ENCODE measurements at regions not wholly inside any gene's neighbourhood (a gene's known extent, or its start where the extent isn't known, plus 50 kb on each side); places are given as distances from the start of the nearest gene placed in this dataset.

DNA sequence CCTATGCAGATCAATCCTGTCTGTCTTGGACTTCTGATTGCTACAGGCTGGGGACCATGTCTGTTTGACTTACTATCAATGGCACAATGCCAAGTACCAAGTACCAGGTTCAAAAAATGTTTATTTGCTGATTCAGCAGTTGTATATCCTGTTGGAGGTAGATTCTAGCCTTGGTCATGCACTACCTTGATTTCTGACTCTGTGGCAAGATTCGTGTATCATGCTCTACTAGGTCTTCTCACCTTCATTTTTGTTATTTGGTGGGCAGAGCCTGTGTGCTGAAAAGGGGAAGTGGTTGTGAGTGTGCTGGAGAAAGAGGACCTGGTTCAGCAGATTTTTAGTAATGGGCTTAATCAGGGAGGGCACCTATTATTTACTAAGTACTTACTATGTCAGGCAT is 192.4 kb upstream of the MYLIP start:
- in situ Hi-C loops (cut with HindIII; ENCODE audit: low sequenced_read_pairs) = no loop called here

DNA sequence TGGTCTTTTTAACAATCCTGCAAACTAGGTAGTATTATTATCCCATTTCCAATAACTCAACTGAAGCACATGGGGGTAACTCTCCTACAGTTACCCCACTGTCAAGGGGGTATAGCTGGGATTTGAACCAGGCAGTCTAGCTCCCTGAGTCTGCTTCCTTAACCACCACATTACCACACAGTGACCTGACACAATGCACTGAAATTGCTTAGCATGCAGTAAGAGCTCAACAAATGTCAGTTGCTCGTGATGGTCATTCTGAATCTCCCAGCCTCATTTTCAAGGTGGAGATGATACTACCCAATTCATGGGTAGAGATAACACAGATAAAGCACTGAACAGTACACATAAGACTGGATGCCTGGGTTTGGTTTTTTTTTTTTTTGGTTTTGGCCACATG is 193.2 kb upstream of the MYLIP start:
- in situ Hi-C loops (cut with HindIII; ENCODE audit: low sequenced_read_pairs) = no loop called here

GRCh38 chr6:15931697-15932096 is 197.2 kb upstream of the MYLIP start:
- in situ Hi-C loops (cut with HindIII; ENCODE audit: low sequenced_read_pairs) = loop anchor here (5.0 kb wide), 1 partner anchor 76 kb away; no protein-coding TSS in a partner anchor

DNA sequence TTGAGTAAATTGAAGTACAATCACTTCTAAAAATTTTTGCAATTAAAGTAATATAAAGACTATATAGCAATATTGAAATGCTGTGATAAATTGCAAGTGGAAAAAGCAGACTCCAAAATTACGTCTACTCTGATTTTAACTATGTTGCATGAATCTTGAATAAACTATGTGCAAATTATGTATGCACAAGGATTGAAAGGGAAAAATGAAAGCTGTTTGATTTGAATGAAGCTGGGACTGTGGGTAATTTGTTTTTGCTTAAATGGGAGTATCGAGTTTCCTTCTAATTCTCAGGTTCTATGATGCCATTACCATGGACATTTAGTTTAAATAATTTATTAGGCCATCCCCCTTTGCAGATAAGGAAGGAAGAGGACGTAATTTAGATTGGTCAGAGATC is 198.7 kb upstream of the MYLIP start:
- in situ Hi-C loops (cut with HindIII; ENCODE audit: low sequenced_read_pairs) = loop anchor here (5.0 kb wide), 1 partner anchor 77 kb away; no protein-coding TSS in a partner anchor

GRCh38 chr6:15929685-15930084 is 199.2 kb upstream of the MYLIP start:
- in situ Hi-C loops (cut with HindIII; ENCODE audit: low sequenced_read_pairs) = loop anchor here (5.0 kb wide), 1 partner anchor 78 kb away; no protein-coding TSS in a partner anchor

DNA sequence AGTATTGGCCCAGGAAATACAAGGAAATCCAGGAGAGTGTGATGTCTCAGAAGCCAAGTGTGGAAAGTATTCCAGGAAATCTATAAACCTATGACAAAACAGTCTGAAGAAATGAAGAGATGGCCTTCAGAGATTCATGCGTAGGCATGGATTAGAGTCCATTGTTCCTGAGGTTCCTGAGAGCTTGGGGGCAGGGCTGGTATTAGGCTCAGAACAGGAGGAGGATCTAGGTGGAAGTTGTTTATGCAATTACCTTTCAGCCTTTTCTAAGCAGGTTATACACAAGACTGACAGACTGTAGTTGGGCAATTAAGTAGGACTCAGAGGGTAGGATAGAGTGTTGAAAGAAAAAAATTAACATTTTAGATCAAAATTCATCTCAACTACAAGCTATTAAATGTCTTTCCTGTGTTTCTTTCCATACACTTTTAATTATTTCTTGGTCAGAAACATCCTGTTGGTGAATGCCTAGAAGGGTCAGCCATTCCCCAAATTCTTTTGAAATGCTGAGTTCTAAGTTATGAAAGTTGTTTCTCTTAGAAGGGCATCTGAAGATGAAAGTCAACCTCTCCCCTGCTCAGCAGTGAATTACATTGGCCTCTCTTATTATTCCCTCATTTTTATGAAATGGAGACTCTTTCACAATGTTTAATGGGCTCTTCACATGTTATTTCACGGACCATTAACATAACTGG is 201.2 kb upstream of the MYLIP start:
- in situ Hi-C loops (cut with HindIII; ENCODE audit: low sequenced_read_pairs) = no loop called here

DNA sequence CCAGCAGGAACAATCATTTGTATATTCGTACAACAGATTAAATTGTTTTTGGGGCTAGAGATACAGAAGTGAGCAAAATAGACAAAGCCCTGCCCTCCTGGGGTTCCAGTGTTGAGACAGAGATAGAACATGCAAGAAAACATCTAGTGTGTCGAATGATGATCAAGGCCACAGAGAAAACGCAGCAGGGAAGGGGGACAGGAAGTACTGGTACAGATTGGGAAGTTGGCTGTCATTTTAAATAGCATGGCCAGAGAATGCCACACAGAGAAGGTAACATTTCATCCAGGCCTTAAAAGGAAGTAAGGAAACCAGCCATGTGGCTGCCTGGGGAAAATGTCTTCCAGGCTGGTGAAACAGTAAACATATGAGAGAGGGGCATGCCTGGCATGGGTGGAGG is 202.6 kb upstream of the MYLIP start:
- in situ Hi-C loops (cut with HindIII; ENCODE audit: low sequenced_read_pairs) = no loop called here

GRCh38 chr6:15924893-15925292 is 204.0 kb upstream of the MYLIP start:
- in situ Hi-C loops (cut with HindIII; ENCODE audit: low sequenced_read_pairs) = no loop called here

GRCh38 chr6:15922510-15923250 is 206.2 kb upstream of the MYLIP start:
- in situ Hi-C loops (cut with HindIII; ENCODE audit: low sequenced_read_pairs) = no loop called here

- in situ Hi-C loops (cut with HindIII; ENCODE audit: low sequenced_read_pairs) = no loop called here
Measured at GRCh38 chr6:15921243-15921642, 207.6 kb upstream of the MYLIP start.

DNA sequence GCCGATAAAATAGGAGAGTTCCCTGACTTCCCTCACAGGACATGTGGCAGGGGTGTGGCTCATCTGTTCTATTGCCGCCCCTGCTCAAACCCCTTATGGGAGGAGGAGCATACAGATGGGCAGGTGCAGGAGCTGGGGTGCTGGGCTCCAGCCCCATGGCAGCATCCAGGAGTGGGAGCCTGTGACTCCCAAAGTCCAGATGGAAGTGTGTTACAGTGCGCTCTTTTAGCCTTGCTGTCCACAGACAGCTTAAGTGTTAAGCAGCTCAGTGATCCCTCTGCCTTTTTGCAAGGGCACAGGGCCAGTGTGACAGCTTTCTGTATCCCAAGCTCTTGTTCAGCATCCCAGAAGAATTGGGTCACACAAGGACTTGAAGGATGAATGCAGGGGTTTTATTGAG is 212.3 kb upstream of the MYLIP start:
- in situ Hi-C loops (cut with HindIII; ENCODE audit: low sequenced_read_pairs) = no loop called here

GRCh38 chr6:15915508-15916178 is 213.2 kb upstream of the MYLIP start:
- in situ Hi-C loops (cut with HindIII; ENCODE audit: low sequenced_read_pairs) = no loop called here

DNA sequence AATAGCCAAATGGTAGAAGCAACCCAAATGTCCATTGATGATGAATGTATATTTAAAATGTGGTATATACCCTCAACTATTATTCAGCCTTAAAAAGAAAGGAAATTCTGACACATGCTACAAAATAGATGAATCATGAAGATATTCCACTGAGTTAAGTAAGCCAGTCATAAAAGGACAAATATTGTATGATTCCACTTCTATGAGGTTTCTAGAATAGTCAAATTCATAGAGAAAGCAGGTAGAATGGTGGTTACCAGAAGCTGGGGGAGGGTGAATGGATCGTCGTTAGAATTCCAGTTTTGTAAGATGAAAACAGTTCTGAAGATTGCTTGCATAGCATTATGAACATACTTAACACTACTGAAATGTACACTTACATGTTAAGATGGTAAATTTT is 214.3 kb upstream of the MYLIP start:
- in situ Hi-C loops (cut with HindIII; ENCODE audit: low sequenced_read_pairs) = no loop called here

- in situ Hi-C loops (cut with HindIII; ENCODE audit: low sequenced_read_pairs) = no loop called here
Measured at GRCh38 chr6:15913573-15913972, 215.3 kb upstream of the MYLIP start.

- in situ Hi-C loops (cut with HindIII; ENCODE audit: low sequenced_read_pairs) = no loop called here
Measured at GRCh38 chr6:15912505-15913400, 216.1 kb upstream of the MYLIP start.

GRCh38 chr6:15911753-15912504 is 217.0 kb upstream of the MYLIP start:
- in situ Hi-C loops (cut with HindIII; ENCODE audit: low sequenced_read_pairs) = no loop called here

DNA sequence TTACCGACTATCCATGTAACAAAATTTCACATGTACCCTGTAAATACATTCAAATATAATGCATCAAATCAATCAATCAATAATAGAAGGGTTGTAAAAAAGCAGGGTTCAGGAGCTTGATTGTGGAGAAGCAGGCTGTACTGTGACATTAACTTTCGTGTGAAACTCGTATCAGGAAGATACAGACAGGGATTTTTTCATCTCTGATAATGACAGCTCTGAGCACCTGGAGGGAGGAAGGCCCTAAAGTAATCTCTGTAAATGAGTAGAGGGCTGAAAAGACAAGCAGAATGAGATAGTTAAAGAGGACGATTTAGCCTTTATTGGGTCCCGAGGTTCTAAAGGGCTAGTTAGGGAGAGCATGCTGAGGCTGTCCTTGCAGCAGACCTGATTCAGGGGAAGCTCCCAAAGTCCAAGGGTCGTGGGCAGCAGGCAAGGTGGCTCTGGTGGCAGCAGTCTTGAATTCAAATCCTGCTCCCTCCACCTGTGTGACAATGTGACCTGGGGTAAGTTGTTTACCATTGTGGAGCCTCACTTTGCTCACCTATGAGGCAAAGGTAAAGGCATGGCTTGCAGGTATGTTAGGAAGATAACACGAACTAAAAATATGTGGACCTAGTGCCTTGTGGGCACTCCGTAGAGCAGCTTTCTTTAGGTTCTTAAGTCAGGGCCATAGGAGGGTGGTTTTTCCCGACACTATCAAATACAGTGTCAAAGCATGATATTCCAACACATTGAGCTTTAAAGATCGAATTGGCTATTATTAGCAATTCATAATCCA is 219.4 kb upstream of the MYLIP start:
- in situ Hi-C loops (cut with HindIII; ENCODE audit: low sequenced_read_pairs) = no loop called here

GRCh38 chr6:15908871-15909270 is 220.0 kb upstream of the MYLIP start:
- in situ Hi-C loops (cut with HindIII; ENCODE audit: low sequenced_read_pairs) = no loop called here

GRCh38 chr6:15907914-15908518 is 220.9 kb upstream of the MYLIP start:
- in situ Hi-C loops (cut with HindIII; ENCODE audit: low sequenced_read_pairs) = no loop called here
